ENCODE measurements at regions not wholly inside any gene's neighbourhood (a gene's known extent, or its start where the extent isn't known, plus 50 kb on each side); places are given as distances from the start of the nearest gene placed in this dataset.

DNA sequence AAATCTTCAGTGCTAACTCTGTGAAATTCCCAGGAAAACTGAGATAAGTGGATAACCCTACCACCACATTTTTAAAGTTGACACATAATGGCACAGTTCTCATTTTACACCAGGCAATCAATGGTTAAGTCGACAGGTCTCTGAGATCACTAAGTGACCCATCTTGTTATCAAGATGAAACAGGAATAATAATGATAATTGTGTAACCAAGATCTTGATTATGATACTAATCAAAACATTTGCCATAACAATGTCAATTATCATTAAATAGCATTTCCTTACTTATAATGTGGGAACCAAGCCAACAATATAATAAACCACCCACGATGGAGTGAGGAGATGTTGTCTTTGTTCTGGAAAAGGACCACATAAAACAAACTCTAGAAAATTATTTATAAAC, 541.6 kb downstream of the TFAP2B start:
- no peaks in the 10 kb centered on the region for H3K9me3 ChIP-seq (ENCODE audit: control insufficient read depth, low read length)
- H3K4me3 ChIP-seq (ENCODE audit: low read depth, low read length): no peak overlapping the region
- no peak overlapping the region for H3K4me2 ChIP-seq (ENCODE audit: low read length)
- H3K79me2 ChIP-seq: no peaks in the 10 kb centered on the region
- H3K27ac ChIP-seq: no peak overlapping the region
- no peaks in the 10 kb centered on the region for H3K4me1 ChIP-seq
- TF ChIP-seq, protein P1, sequence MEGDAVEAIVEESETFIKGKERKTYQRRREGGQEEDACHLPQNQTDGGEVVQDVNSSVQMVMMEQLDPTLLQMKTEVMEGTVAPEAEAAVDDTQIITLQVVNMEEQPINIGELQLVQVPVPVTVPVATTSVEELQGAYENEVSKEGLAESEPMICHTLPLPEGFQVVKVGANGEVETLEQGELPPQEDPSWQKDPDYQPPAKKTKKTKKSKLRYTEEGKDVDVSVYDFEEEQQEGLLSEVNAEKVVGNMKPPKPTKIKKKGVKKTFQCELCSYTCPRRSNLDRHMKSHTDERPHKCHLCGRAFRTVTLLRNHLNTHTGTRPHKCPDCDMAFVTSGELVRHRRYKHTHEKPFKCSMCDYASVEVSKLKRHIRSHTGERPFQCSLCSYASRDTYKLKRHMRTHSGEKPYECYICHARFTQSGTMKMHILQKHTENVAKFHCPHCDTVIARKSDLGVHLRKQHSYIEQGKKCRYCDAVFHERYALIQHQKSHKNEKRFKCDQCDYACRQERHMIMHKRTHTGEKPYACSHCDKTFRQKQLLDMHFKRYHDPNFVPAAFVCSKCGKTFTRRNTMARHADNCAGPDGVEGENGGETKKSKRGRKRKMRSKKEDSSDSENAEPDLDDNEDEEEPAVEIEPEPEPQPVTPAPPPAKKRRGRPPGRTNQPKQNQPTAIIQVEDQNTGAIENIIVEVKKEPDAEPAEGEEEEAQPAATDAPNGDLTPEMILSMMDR (IDR thresholded peaks at IDR 0.05): no peak
- H2AFZ ChIP-seq: no peak overlapping the region
- H3K36me3 ChIP-seq (ENCODE audit: control insufficient read depth, insufficient read depth, low read length): no peaks in the 10 kb centered on the region
- no peaks in the 10 kb centered on the region for H3K27me3 ChIP-seq (ENCODE audit: control insufficient read depth, insufficient read depth, low read length)
- H3K9ac ChIP-seq: no peak overlapping the region

DNA sequence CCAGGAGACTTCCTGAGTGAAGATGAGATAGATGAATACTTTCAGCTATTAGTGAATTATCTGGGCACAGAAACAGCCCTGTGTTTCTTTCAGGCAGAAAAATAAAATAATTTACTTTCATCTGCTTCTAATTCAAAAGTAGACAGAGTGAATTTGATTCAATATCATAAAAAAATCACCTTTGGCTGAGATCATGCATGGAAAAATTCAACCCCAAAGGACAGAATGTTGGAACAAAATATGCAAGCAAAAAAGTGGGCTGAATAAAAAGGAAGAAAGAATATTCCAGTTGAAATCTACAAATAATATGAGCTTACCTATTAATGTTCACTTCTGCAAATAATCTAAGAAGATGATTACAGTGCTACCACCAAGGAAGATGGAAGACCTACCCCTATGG, 546.9 kb downstream of the TFAP2B start:
- Histone ChIP-seq H3K4me2 (ENCODE audit: low read length) (no peak overlapping the region), H3K27me3 (ENCODE audit: control insufficient read depth, insufficient read depth, low read length) (no peaks in the 10 kb centered on the region), H3K9me3 (ENCODE audit: control insufficient read depth, low read length) (no peaks in the 10 kb centered on the region), H3K36me3 (ENCODE audit: control insufficient read depth, insufficient read depth, low read length) (no peaks in the 10 kb centered on the region), H3K9ac (no peak overlapping the region), H3K27ac (no peak overlapping the region), H3K4me1 (no peaks in the 10 kb centered on the region), H3K79me2 (no peaks in the 10 kb centered on the region), H2AFZ (no peak overlapping the region), H3K4me3 (ENCODE audit: low read depth, low read length) (no peak overlapping the region)
- TF ChIP-seq, protein P1 (IDR thresholded peaks at IDR 0.05): no peak

DNA sequence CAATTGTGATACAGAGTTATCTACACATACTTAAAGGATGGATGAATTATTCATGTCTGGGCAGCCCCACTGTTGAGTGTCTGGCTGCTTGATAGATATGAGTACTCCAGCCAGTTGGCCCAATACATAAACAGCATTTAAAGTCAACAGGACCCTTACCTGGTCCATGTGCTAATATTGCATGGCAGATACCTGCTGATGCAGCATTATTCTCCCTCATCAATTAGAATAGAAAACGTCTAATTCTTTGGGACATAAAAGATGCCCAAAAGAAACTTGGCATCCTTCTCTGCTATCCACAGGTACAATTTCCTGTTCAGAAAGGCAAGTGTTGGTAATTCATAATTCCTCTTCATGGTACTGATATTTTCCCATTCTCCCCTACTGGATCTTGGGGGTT, 550.8 kb downstream of the TFAP2B start:
- H3K27me3 ChIP-seq (ENCODE audit: control insufficient read depth, insufficient read depth, low read length): no peaks in the 10 kb centered on the region

DNA sequence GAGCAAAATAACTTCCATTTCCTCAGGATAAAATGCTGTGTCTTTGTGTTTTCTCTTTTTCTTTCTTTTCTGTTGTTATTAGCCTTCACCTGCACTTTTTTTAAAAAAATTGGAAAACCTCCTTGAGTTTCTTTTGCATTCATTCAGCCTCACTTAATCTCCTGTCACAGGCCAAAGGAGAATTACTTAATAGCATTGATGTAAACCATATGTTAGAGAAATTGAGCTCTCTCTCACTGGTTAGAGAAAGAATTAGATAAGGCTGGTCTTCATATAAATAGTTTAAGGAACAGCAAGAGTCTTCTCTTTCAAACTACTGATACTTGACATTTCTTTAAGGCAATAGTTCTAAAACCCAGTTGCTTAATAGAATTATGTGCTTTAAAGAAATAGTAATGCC, 564.2 kb downstream of the TFAP2B start:
- no peaks in the 10 kb centered on the region for H3K4me1 ChIP-seq
- no peak overlapping the region for H3K27ac ChIP-seq
- H3K4me3 ChIP-seq (ENCODE audit: low read depth, low read length): no peak overlapping the region
- no peak overlapping the region for H3K9ac ChIP-seq
- H3K79me2 ChIP-seq: no peaks in the 10 kb centered on the region
- H3K4me2 ChIP-seq (ENCODE audit: low read length): no peak overlapping the region
- H2AFZ ChIP-seq: no peak overlapping the region
- TF ChIP-seq, protein P1 (IDR thresholded peaks at IDR 0.05): no peak
- no peaks in the 10 kb centered on the region for H3K27me3 ChIP-seq (ENCODE audit: control insufficient read depth, insufficient read depth, low read length)
- H3K9me3 ChIP-seq (ENCODE audit: control insufficient read depth, low read length): no peaks in the 10 kb centered on the region
- no peaks in the 10 kb centered on the region for H3K36me3 ChIP-seq (ENCODE audit: control insufficient read depth, insufficient read depth, low read length)

More for the DNA sequence above, 550.8 kb downstream of the TFAP2B start:
- TF ChIP-seq, protein P1 (IDR thresholded peaks at IDR 0.05): no peak
- no peak overlapping the region for H3K9ac ChIP-seq
- H3K9me3 ChIP-seq (ENCODE audit: control insufficient read depth, low read length): no peaks in the 10 kb centered on the region
- H3K4me1 ChIP-seq: no peaks in the 10 kb centered on the region
- no peaks in the 10 kb centered on the region for H3K79me2 ChIP-seq
- H3K4me3 ChIP-seq (ENCODE audit: low read depth, low read length): no peak overlapping the region
- no peak overlapping the region for H2AFZ ChIP-seq
- no peak overlapping the region for H3K27ac ChIP-seq
- no peak overlapping the region for H3K4me2 ChIP-seq (ENCODE audit: low read length)
- no peaks in the 10 kb centered on the region for H3K36me3 ChIP-seq (ENCODE audit: control insufficient read depth, insufficient read depth, low read length)

DNA sequence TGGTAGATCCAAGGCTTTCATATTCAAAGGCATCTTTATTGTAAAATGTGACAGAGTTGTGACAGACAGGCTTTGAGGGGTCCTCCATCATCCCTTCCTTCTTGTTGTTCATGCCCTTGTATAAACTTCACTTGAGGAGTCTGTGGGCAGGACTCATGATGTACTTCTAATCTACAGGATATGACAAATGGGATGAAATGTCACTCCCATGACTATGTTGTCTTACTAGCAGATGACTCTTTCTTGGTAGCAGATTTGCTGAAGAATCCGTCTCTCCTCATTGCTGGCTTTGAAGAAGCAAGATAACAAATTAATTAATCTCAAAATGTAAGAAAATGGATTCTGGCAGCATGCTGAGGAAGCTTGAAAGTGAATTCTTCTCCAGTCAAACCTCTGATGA, 566.1 kb downstream of the TFAP2B start:
- H2AFZ ChIP-seq: no peak overlapping the region
- no peaks in the 10 kb centered on the region for H3K9me3 ChIP-seq (ENCODE audit: control insufficient read depth, low read length)
- no peak overlapping the region for H3K4me3 ChIP-seq (ENCODE audit: low read depth, low read length)
- H3K4me1 ChIP-seq: no peaks in the 10 kb centered on the region
- no peak overlapping the region for H3K4me2 ChIP-seq (ENCODE audit: low read length)
- TF ChIP-seq, protein P1 (IDR thresholded peaks at IDR 0.05): no peak
- no peaks in the 10 kb centered on the region for H3K27me3 ChIP-seq (ENCODE audit: control insufficient read depth, insufficient read depth, low read length)
- H3K27ac ChIP-seq: no peak overlapping the region
- no peaks in the 10 kb centered on the region for H3K79me2 ChIP-seq
- no peaks in the 10 kb centered on the region for H3K36me3 ChIP-seq (ENCODE audit: control insufficient read depth, insufficient read depth, low read length)
- no peak overlapping the region for H3K9ac ChIP-seq

Measured in parathyroid adenoma (tissue), 2 donors.